Endothelial cell (in vitro differentiated cells): ENCODE measurements at regions not wholly inside any gene's neighbourhood (a gene's known extent, or its start where the extent isn't known, plus 50 kb on each side); places are given as distances from the start of the nearest gene placed in this dataset.

Experiments
- DNase-seq: peaks from one replicate; pipeline ENCODE4 v3.0.0; 2021; ENCODE audit warnings: low spot score
- H3K27ac Mint-ChIP-seq: one replicate; pipeline ENCODE4 v1.8.0; 2021; ENCODE audit warnings: mixed read lengths, inconsistent platforms; ENCODE audit not compliant: unreplicated experiment
- H3K27me3 Mint-ChIP-seq: one replicate; pipeline ENCODE4 v1.8.0; 2021; ENCODE audit warnings: mild to moderate bottlenecking, moderate library complexity, mixed read lengths, inconsistent platforms; ENCODE audit not compliant: unreplicated experiment
- H3K36me3 Mint-ChIP-seq: one replicate; pipeline ENCODE4 v1.8.0; 2021; ENCODE audit warnings: mild to moderate bottlenecking, low read depth, mixed read lengths, inconsistent platforms; ENCODE audit not compliant: unreplicated experiment
- H3K4me1 Mint-ChIP-seq: one replicate; pipeline ENCODE4 v1.8.0; 2021; ENCODE audit warnings: mild to moderate bottlenecking, mixed read lengths, inconsistent platforms; ENCODE audit not compliant: unreplicated experiment
- H3K4me3 Mint-ChIP-seq: one replicate; pipeline ENCODE4 v1.8.0; 2021; ENCODE audit warnings: mild to moderate bottlenecking, mixed read lengths, inconsistent platforms; ENCODE audit not compliant: unreplicated experiment
- H3K9me3 Mint-ChIP-seq: one replicate; pipeline ENCODE4 v1.8.0; 2021; ENCODE audit warnings: mixed read lengths, inconsistent platforms; ENCODE audit not compliant: unreplicated experiment
- CTCF ChIP-seq: fragments of 200-600 bp; sonication (generic); IDR thresholded peaks from one replicate; pipeline ENCODE4 v1.5.0; 2021; ENCODE audit warnings: antibody characterized with exemption; ENCODE audit not compliant: unreplicated experiment

GRCh38 chr10:131438665-131439064 is 127.1 kb upstream of the TCERG1L start:
- Mint-ChIP-seq H3K27ac (no peak overlapping the region), H3K4me1 (no peaks in the 10 kb centered on the region), H3K4me3 (no peak overlapping the region), H3K9me3 (peaks cover 36% of the 10 kb centered on the region), H3K36me3 (peaks cover 8% of the 10 kb centered on the region), H3K27me3 (peaks cover 6% of the 10 kb centered on the region)
- TF ChIP-seq CTCF = no peak
- DNase-seq = no peak

GRCh38 chr10:131439705-131440104 is 128.2 kb upstream of the TCERG1L start:
- no peak overlapping the region for H3K4me3 Mint-ChIP-seq
- H3K9me3 Mint-ChIP-seq = peaks cover 41% of the 10 kb centered on the region
- H3K36me3 Mint-ChIP-seq = peaks cover 8% of the 10 kb centered on the region
- H3K4me1 Mint-ChIP-seq = no peaks in the 10 kb centered on the region
- no peak for TF ChIP-seq CTCF
- H3K27ac Mint-ChIP-seq = peak overlapping the region; percentile 40
- no peak for DNase-seq
- peaks cover 6% of the 10 kb centered on the region for H3K27me3 Mint-ChIP-seq

GRCh38 chr10:131440405-131441360 is 129.2 kb upstream of the TCERG1L start:
- H3K36me3 Mint-ChIP-seq = peaks cover 8% of the 10 kb centered on the region
- TF ChIP-seq CTCF = no peak
- no peaks in the 10 kb centered on the region for H3K4me1 Mint-ChIP-seq
- H3K27me3 Mint-ChIP-seq = peaks cover 9% of the 10 kb centered on the region
- H3K4me3 Mint-ChIP-seq = no peak overlapping the region
- H3K9me3 Mint-ChIP-seq = peaks cover 51% of the 10 kb centered on the region
- H3K27ac Mint-ChIP-seq = no peak overlapping the region
- DNase-seq = no peak

GRCh38 chr10:131442271-131442670 is 130.8 kb upstream of the TCERG1L start:
- no peak overlapping the region for H3K4me3 Mint-ChIP-seq
- peaks cover 52% of the 10 kb centered on the region for H3K9me3 Mint-ChIP-seq
- no peak for DNase-seq
- peaks cover 6% of the 10 kb centered on the region for H3K27me3 Mint-ChIP-seq
- no peaks in the 10 kb centered on the region for H3K4me1 Mint-ChIP-seq
- H3K27ac Mint-ChIP-seq = no peak overlapping the region
- peaks cover 8% of the 10 kb centered on the region for H3K36me3 Mint-ChIP-seq
- no peak for TF ChIP-seq CTCF

- Mint-ChIP-seq H3K36me3 (peaks cover 8% of the 10 kb centered on the region), H3K4me1 (no peaks in the 10 kb centered on the region), H3K9me3 (peaks cover 55% of the 10 kb centered on the region), H3K4me3 (no peak overlapping the region), H3K27me3 (peaks cover 6% of the 10 kb centered on the region), H3K27ac (no peak overlapping the region)
- DNase-seq = no peak
- TF ChIP-seq CTCF = no peak
Measured at GRCh38 chr10:131444286-131444685, 132.8 kb upstream of the TCERG1L start.
